ENCODE measurements at regions not wholly inside any gene's neighbourhood (a gene's known extent, or its start where the extent isn't known, plus 50 kb on each side); places are given as distances from the start of the nearest gene placed in this dataset.

- TF ChIP-seq CTCF (IDR thresholded peaks at IDR 0.05 in 4 of 5, conservative IDR thresholded peaks at IDR 0.05 in 1 of 5) (no peak), POLR2A (IDR thresholded peaks at IDR 0.05) (no peak)
These were observed 344.6 kb downstream of the SATB2 start for GRCh38 chr2:199113111-199113510.

Measured in gastrocnemius medialis (tissue), 4 donors.